GM19099 (cell line): ENCODE measurements at regions not wholly inside any gene's neighbourhood (a gene's known extent, or its start where the extent isn't known, plus 50 kb on each side); places are given as distances from the start of the nearest gene placed in this dataset.

Experiments used
- POLR2A ChIP-seq: IDR thresholded peaks from 3 replicates; pipeline ENCODE4 v1.6.1; 2011; ENCODE audit warnings: low read depth; ENCODE audit not compliant: insufficient read length; ENCODE audit errors: extremely low read depth

DNA sequence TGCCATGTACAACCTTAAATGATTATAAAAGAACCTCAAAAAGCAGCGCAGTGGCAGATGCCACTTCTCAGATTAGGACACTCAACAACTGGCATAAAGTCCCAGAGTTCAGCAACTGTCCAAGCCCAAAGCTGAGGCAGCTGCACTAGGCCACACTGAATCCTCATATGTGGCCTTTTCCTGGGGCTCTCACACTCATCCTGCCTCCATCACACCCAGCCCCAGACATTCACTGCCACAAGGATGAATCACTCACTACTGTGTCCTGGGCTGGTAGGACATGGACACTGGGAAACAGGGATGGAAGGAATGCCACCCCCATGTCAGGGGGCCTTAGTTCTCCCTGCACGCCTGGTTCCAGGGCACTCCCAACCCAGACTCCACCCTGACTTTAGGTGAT is 547.7 kb downstream of the TNS3 start:
- TF ChIP-seq POLR2A = no peak

DNA sequence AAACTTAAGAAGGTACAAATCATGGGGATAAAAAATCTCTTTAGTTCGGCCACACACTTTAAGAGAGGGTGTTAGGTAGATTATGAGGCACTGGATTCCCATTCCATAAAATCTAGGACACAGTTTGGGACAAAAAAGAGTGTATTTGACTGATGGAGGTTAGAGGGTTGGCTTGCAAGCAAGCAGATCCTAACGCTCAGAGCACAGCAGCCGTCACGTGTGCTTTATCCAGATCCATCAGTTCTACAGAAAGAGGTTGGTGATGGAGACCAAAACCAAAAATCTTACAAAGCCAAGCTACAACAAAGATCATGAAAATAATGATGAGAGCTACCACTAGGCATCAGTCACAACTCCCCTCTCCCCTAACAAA is 549.4 kb downstream of the TNS3 start:
- no peak for TF ChIP-seq POLR2A

- TF ChIP-seq POLR2A = no peak
Measured at GRCh38 chr7:47031786-47032535, 550.0 kb downstream of the TNS3 start.

DNA sequence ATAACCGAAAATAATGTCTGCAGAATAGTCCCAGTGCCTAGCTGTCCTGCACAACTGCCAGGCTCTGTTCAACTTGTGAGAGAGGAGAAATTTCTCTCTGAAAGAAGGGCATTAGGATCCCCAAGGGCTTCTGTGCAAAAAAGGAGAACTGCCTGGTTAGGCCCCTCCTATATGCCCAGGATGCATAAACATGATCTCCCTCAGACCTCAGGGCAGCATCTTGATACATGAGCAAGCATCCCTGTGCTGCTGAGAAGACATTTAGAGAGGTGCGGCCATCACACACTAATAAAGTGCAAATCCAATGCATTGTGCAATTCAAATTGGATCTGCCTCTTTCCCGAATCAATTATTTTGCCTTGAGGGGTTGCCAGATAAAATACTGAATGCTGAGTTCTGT is 553.6 kb downstream of the TNS3 start:
- no peak for TF ChIP-seq POLR2A

DNA sequence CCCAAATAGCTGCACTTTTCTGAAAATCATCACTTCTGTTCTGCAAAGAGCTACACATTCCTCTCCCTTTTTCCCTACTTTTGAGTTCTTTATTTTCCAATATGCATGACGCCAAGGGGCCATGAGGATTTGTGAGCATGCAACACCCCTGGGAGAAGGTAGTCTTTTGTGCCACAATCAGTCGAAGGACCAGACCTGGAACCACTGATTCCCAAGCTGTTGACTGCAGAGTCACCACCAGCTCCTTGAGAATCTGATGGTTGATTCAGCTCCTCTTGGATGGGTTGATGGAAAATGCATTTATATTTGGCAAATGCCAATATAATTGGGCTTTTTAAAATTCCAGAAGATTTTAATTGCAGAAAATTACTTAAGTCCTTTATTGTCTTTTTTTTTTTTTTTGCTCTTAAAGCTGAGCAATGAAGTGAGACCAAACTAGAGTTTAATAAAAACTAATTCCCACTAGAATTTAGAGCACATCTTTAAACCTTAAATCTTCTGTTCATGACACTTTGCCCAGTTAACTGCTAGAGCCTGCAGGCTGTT is 554.1 kb downstream of the TNS3 start:
- TF ChIP-seq POLR2A = no peak

GRCh38 chr7:47026780-47027361 is 555.0 kb downstream of the TNS3 start:
- no peak for TF ChIP-seq POLR2A

GRCh38 chr7:47024991-47025390 is 556.9 kb downstream of the TNS3 start:
- no peak for TF ChIP-seq POLR2A

DNA sequence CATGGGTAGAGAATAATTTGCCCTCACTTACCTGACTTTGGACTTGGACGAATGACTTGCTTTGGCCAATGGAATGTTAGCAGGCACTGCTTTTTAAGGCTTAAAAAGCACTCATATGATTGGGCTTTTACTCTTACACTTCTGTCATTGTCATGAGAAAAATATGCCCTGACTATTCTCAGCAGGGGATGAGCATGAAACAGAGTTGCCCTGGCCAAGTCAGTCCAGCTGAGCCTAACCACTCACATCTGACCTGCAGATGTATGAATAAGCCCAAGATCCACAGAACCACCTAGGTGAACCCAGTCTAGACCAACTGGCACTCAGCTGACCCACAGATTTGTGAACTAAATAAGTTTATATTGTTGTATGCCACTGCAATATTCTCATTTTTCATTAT is 573.5 kb downstream of the TNS3 start:
- TF ChIP-seq POLR2A = no peak

DNA sequence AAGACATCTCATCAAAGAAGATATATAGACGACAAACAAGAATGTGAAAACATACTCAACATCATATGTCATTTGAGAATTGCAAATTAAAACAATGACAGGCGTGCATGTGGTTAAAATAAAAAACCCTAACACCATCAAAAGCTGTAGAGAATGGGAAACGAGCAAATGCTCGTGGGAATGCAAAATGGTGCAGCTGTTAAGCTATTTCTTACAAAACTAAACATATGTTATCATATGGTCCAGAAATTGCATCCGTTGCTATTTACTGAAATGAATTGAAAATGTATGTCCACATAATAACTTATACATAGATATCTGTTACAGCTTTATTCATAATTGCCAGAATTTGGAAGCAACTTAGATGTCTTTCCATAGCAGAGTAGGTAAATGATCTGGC is 574.4 kb downstream of the TNS3 start:
- TF ChIP-seq POLR2A = no peak

- no peak for TF ChIP-seq POLR2A
Measured at GRCh38 chr7:47000561-47000960, 581.4 kb downstream of the TNS3 start.

DNA sequence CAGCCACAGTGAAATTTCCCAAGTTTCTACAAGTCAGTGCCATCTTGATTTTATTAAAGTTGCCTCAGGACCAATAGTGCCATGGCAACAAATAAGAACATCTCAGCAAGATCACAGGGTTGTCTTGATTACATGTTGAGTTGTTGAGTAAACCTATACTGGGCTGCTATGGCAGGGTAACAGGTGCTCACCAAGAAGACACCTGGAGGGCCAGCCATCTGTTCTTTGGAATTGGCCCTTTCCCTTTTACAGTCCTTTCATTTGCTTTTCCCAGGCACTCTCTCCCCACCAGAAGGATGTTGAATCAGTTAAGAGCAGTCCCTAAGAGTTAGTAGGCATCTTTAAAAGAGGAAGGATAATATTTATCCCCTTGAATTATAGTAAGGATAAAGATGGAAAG is 582.0 kb downstream of the TNS3 start:
- TF ChIP-seq POLR2A = no peak

DNA sequence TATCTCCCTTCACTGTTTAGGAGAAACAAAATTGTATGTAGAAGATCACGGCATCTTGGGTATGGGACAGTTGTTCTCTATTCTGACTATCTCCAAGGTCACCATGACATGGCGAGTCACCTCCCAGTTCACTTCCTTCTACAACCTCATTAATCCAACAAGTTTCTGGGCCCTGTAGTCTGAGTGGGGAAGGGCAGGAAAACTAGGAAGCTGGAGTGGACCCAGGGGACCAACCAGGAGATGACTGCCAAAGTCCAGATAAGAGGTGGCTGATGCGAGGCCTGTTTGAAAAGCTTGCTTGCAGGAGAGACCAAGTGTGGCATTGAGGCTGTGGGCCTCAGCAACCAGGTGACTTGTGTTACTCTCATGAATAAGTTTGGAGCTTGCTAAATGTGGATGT is 584.9 kb downstream of the TNS3 start:
- TF ChIP-seq POLR2A = no peak

GRCh38 chr7:46993396-46993795 is 588.5 kb downstream of the TNS3 start:
- no peak for TF ChIP-seq POLR2A

DNA sequence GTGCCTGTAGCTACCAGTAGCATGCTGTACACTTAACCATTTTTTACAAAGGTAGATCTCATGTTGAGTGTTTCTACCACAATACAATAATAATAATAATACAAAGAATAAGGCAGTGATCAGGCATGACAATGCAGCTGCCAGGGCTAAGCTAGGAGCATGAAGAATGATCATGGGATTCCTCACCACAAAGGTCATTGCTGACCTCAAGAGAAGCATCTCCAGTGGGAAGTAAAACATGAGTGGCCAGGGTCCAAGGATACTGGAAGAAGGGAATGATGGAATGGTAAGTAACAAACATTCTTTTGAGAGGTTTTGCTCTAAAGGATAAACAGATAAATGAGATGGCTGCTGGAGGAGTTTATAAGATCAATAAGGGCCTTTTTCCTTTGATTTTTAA is 591.1 kb downstream of the TNS3 start:
- TF ChIP-seq POLR2A = no peak

- TF ChIP-seq POLR2A = no peak
Measured at GRCh38 chr7:46989247-46989646, 592.7 kb downstream of the TNS3 start.

DNA sequence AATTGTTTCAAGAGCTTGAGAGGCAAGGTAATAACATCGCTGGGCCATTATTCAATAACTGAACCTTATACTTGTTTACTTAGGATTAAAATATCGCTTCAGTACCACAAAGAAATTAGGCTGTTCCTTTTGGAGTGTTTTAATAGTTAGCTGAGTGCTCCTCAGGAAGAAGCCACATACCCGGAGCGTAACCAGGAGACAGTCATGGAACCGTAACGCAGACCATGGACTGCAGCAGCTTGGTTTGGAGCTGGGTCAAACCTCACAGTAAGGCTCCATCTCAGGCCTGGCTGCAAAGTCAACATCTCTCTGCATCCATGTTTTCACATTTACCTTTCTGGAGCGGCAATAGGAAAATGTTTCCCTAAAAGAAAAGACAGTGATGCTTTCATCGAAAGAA is 599.0 kb downstream of the TNS3 start:
- TF ChIP-seq POLR2A = no peak
